IMR-90 (cell line): ENCODE measurements at regions not wholly inside any gene's neighbourhood (a gene's known extent, or its start where the extent isn't known, plus 50 kb on each side); places are given as distances from the start of the nearest gene placed in this dataset.

Experiments used
- CEBPB ChIP-seq: IDR thresholded peaks from 2 replicates; pipeline ENCODE4 v1.6.1; 2012; ENCODE audit warnings: low read depth, low read length, improper control_type of control experiment
- CHD1 ChIP-seq: IDR thresholded peaks from 2 replicates; pipeline ENCODE4 v1.6.1; 2012; ENCODE audit warnings: low read depth, low read length, improper control_type of control experiment
- MXI1 ChIP-seq: IDR thresholded peaks from 2 replicates; pipeline ENCODE4 v1.6.1; 2012; ENCODE audit warnings: low read depth, mild to moderate bottlenecking, low read length, moderate library complexity, borderline replicate concordance
- POLR2A ChIP-seq: IDR thresholded peaks from 2 replicates; pipeline ENCODE4 v1.6.1; 2012; ENCODE audit warnings: mild to moderate bottlenecking, low read depth, low read length
- RAD21 ChIP-seq: IDR thresholded peaks from 2 replicates; pipeline ENCODE4 v1.6.1; 2012; ENCODE audit warnings: low read length, improper control_type of control experiment
- RCOR1 ChIP-seq: IDR thresholded peaks from 2 replicates; pipeline ENCODE4 v1.6.1; 2012; ENCODE audit warnings: mild to moderate bottlenecking, low read length, improper control_type of control experiment; ENCODE audit not compliant: insufficient replicate concordance
- RFX5 ChIP-seq: IDR thresholded peaks from 2 replicates; pipeline ENCODE4 v1.8.0; 2012; ENCODE audit warnings: low read depth, mild to moderate bottlenecking, low read length, moderate library complexity
- SMC3 ChIP-seq: fragments of 150-350 bp; IDR thresholded peaks from 2 replicates; pipeline ENCODE4 v1.6.1; 2016; ENCODE audit warnings: low read depth, mild to moderate bottlenecking, antibody characterized with exemption, low read length, moderate library complexity
- TF ChIP-seq, protein P1 (sequence below): conservative IDR thresholded peaks from 2 replicates; pipeline ENCODE4 v1.5.1; 2012; ENCODE audit warnings: mild to moderate bottlenecking, low read depth, low read length, improper control_type of control experiment
- TF ChIP-seq, protein P2 (sequence below): fragments of 150-350 bp; IDR thresholded peaks from 2 replicates; pipeline ENCODE4 v1.6.1; 2016; ENCODE audit warnings: low read depth, mild to moderate bottlenecking, low read length, moderate library complexity, borderline replicate concordance

DNA sequence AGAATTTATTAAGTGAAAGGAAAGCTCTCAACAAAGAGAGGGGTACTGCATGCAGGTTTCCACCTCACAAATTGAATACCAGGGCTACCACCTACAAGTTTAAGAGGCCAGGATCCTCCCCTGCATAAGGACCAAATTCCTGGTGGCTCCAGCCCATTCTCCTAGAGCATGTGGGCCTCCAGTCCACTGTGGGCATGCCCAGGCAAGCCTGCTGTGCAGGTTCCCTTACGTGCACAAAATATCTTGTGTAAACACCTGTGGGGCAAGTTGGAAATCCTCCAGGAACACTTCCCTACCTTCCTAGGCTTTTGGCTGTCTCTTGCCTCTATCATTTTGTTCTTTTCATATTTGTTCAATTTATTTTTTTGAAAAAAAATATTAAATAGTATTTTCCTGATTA lies 724.3 kb downstream of the ARAP2 start:
- TF ChIP-seq, protein P1, sequence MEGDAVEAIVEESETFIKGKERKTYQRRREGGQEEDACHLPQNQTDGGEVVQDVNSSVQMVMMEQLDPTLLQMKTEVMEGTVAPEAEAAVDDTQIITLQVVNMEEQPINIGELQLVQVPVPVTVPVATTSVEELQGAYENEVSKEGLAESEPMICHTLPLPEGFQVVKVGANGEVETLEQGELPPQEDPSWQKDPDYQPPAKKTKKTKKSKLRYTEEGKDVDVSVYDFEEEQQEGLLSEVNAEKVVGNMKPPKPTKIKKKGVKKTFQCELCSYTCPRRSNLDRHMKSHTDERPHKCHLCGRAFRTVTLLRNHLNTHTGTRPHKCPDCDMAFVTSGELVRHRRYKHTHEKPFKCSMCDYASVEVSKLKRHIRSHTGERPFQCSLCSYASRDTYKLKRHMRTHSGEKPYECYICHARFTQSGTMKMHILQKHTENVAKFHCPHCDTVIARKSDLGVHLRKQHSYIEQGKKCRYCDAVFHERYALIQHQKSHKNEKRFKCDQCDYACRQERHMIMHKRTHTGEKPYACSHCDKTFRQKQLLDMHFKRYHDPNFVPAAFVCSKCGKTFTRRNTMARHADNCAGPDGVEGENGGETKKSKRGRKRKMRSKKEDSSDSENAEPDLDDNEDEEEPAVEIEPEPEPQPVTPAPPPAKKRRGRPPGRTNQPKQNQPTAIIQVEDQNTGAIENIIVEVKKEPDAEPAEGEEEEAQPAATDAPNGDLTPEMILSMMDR: no peak
- TF ChIP-seq RCOR1 (no peak), POLR2A (no peak), RAD21 (no peak), RFX5 (no peak), MXI1 (no peak), SMC3 (no peak), CEBPB (no peak), CHD1 (no peak)
- TF ChIP-seq, protein P2, sequence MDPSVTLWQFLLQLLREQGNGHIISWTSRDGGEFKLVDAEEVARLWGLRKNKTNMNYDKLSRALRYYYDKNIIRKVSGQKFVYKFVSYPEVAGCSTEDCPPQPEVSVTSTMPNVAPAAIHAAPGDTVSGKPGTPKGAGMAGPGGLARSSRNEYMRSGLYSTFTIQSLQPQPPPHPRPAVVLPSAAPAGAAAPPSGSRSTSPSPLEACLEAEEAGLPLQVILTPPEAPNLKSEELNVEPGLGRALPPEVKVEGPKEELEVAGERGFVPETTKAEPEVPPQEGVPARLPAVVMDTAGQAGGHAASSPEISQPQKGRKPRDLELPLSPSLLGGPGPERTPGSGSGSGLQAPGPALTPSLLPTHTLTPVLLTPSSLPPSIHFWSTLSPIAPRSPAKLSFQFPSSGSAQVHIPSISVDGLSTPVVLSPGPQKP: no peak
